Kidney epithelial cell (primary cell): ENCODE measurements at regions not wholly inside any gene's neighbourhood (a gene's known extent, or its start where the extent isn't known, plus 50 kb on each side); places are given as distances from the start of the nearest gene placed in this dataset.

Experiments used
- DNase-seq: peaks from one replicate; pipeline ENCODE4 v3.0.0-alpha.2; 2010; ENCODE audit warnings: low read depth
- H3K27me3 ChIP-seq: 2 replicates; pipeline ENCODE4 v1.6.0; 2011; ENCODE audit warnings: low read length; ENCODE audit not compliant: control insufficient read depth, insufficient read depth
- H3K36me3 ChIP-seq: 2 replicates; pipeline ENCODE4 v1.5.1; 2011; ENCODE audit warnings: low read length; ENCODE audit not compliant: control insufficient read depth, insufficient read depth
- H3K4me3 ChIP-seq: 2 replicates; pipeline ENCODE4 v1.5.1; 2011; ENCODE audit warnings: low read depth, mild to moderate bottlenecking, control low read depth, low read length
- CTCF ChIP-seq: IDR thresholded peaks from 2 replicates; pipeline ENCODE4 v1.5.1; 2011; ENCODE audit warnings: mild to moderate bottlenecking, moderate library complexity, low read length, control low read depth, inconsistent platforms; ENCODE audit not compliant: insufficient read depth, poor library complexity, severe bottlenecking

- Histone ChIP-seq H3K4me3 (no peak overlapping the region), H3K36me3 (no peaks in the 10 kb centered on the region), H3K27me3 (no peaks in the 10 kb centered on the region)
- no peak for DNase-seq
- no peak for TF ChIP-seq CTCF
Measured at GRCh38 chr18:76771192-76771799, 51.1 kb upstream of the ZNF236 start.

GRCh38 chr18:76767954-76768353, 54.4 kb upstream of the ZNF236 start:
- H3K4me3 ChIP-seq = no peak overlapping the region
- DNase-seq = no peak

GRCh38 chr18:76766429-76766828, 55.9 kb upstream of the ZNF236 start:
- Histone ChIP-seq H3K27me3 (no peaks in the 10 kb centered on the region), H3K4me3 (no peak overlapping the region), H3K36me3 (no peaks in the 10 kb centered on the region)
- TF ChIP-seq CTCF = no peak
- no peak for DNase-seq

More at GRCh38 chr18:76767954-76768353, 54.4 kb upstream of the ZNF236 start:
- H3K27me3 ChIP-seq = no peaks in the 10 kb centered on the region
- no peaks in the 10 kb centered on the region for H3K36me3 ChIP-seq
- TF ChIP-seq CTCF = no peak

GRCh38 chr18:76765649-76766048, 56.7 kb upstream of the ZNF236 start:
- TF ChIP-seq CTCF = no peak

GRCh38 chr18:76764291-76764901, 58.0 kb upstream of the ZNF236 start:
- no peaks in the 10 kb centered on the region for H3K27me3 ChIP-seq
- no peak for DNase-seq
- no peak for TF ChIP-seq CTCF
- H3K4me3 ChIP-seq = no peak overlapping the region
- no peaks in the 10 kb centered on the region for H3K36me3 ChIP-seq

More at GRCh38 chr18:76765649-76766048, 56.7 kb upstream of the ZNF236 start:
- no peak overlapping the region for H3K4me3 ChIP-seq
- no peaks in the 10 kb centered on the region for H3K36me3 ChIP-seq
- DNase-seq = no peak
- no peaks in the 10 kb centered on the region for H3K27me3 ChIP-seq

GRCh38 chr18:76759056-76759455, 63.3 kb upstream of the ZNF236 start:
- DNase-seq = no peak
- no peak for TF ChIP-seq CTCF
- Histone ChIP-seq H3K4me3 (no peak overlapping the region), H3K36me3 (no peaks in the 10 kb centered on the region), H3K27me3 (no peaks in the 10 kb centered on the region)
